ENCODE measurements at regions not wholly inside any gene's neighbourhood (a gene's known extent, or its start where the extent isn't known, plus 50 kb on each side); places are given as distances from the start of the nearest gene placed in this dataset.

- H3K27ac ChIP-seq = no peak overlapping the region
- H3K36me3 ChIP-seq = no peaks in the 10 kb centered on the region
- H3K9me3 ChIP-seq = no peaks in the 10 kb centered on the region
- DNase-seq = no peak
- H3K27me3 ChIP-seq = no peaks in the 10 kb centered on the region
- no peak overlapping the region for H3K4me3 ChIP-seq
- no peak for TF ChIP-seq CTCF (IDR thresholded peaks at IDR 0.05)
- H3K4me1 ChIP-seq = no peaks in the 10 kb centered on the region
- no peak for ATAC-seq
- intact Hi-C loops (cut with DNase I) = no loop called here
Measured at GRCh38 chr7:49137978-49138377, 213.6 kb downstream of the CDC14C start.

GRCh38 chr7:49150486-49150885 is 226.1 kb downstream of the CDC14C start:
- ATAC-seq = no peak
- Histone ChIP-seq H3K27ac (no peak overlapping the region), H3K4me1 (no peaks in the 10 kb centered on the region), H3K36me3 (no peaks in the 10 kb centered on the region), H3K27me3 (no peaks in the 10 kb centered on the region), H3K4me3 (no peak overlapping the region), H3K9me3 (no peaks in the 10 kb centered on the region)
- intact Hi-C loops (cut with DNase I) = no loop called here
- no peak for DNase-seq
- no peak for TF ChIP-seq CTCF (IDR thresholded peaks at IDR 0.05)

- Histone ChIP-seq H3K4me3 (no peak overlapping the region), H3K4me1 (no peaks in the 10 kb centered on the region), H3K36me3 (no peaks in the 10 kb centered on the region), H3K27me3 (no peaks in the 10 kb centered on the region), H3K27ac (no peak overlapping the region), H3K9me3 (no peaks in the 10 kb centered on the region)
- TF ChIP-seq CTCF (IDR thresholded peaks at IDR 0.05) = no peak
- intact Hi-C loops (cut with DNase I) = no loop called here
- no peak for DNase-seq
- ATAC-seq = no peak
Measured at GRCh38 chr7:49151146-49151545, 226.8 kb downstream of the CDC14C start.

- H3K9me3 ChIP-seq = no peaks in the 10 kb centered on the region
- ATAC-seq (no peak), DNase-seq (no peak)
- no peaks in the 10 kb centered on the region for H3K27me3 ChIP-seq
- no peak overlapping the region for H3K27ac ChIP-seq
- H3K36me3 ChIP-seq = no peaks in the 10 kb centered on the region
- H3K4me1 ChIP-seq = no peaks in the 10 kb centered on the region
- no peak overlapping the region for H3K4me3 ChIP-seq
- intact Hi-C loops (cut with DNase I) = no loop called here
- TF ChIP-seq CTCF (IDR thresholded peaks at IDR 0.05) = no peak
Measured at GRCh38 chr7:49158321-49158720, 234.0 kb downstream of the CDC14C start.

GRCh38 chr7:49159536-49159935 is 235.2 kb downstream of the CDC14C start:
- no peaks in the 10 kb centered on the region for H3K4me1 ChIP-seq
- DNase-seq (no peak), ATAC-seq (no peak)
- no peaks in the 10 kb centered on the region for H3K9me3 ChIP-seq
- intact Hi-C loops (cut with DNase I) = no loop called here
- no peak overlapping the region for H3K27ac ChIP-seq
- H3K27me3 ChIP-seq = no peaks in the 10 kb centered on the region
- H3K36me3 ChIP-seq = no peaks in the 10 kb centered on the region
- H3K4me3 ChIP-seq = no peak overlapping the region
- TF ChIP-seq CTCF (IDR thresholded peaks at IDR 0.05) = no peak

GRCh38 chr7:49166441-49166840 is 242.1 kb downstream of the CDC14C start:
- Histone ChIP-seq H3K36me3 (no peaks in the 10 kb centered on the region), H3K27ac (no peak overlapping the region), H3K9me3 (no peaks in the 10 kb centered on the region), H3K4me3 (no peak overlapping the region), H3K27me3 (no peaks in the 10 kb centered on the region), H3K4me1 (no peaks in the 10 kb centered on the region)
- no peak for ATAC-seq
- intact Hi-C loops (cut with DNase I) = no loop called here
- no peak for DNase-seq
- TF ChIP-seq CTCF (IDR thresholded peaks at IDR 0.05) = no peak

Measured in upper lobe of right lung (tissue), 1 donor.